Neural crest cell (in vitro differentiated cells): ENCODE measurements at regions not wholly inside any gene's neighbourhood (a gene's known extent, or its start where the extent isn't known, plus 50 kb on each side); places are given as distances from the start of the nearest gene placed in this dataset.

Experiments used
- DNase-seq: peaks from one replicate; pipeline ENCODE4 v3.0.0; 2021; ENCODE audit warnings: low read depth, mixed read lengths, low spot score
- H3K27ac Mint-ChIP-seq: one replicate; pipeline ENCODE4 v1.8.0; 2021; ENCODE audit warnings: mild to moderate bottlenecking, mixed read lengths; ENCODE audit not compliant: unreplicated experiment
- H3K27me3 Mint-ChIP-seq: 2 replicates; pipeline ENCODE4 v1.8.0; 2021; ENCODE audit warnings: low read depth, mild to moderate bottlenecking, mixed read lengths
- H3K36me3 Mint-ChIP-seq: 2 replicates; pipeline ENCODE4 v1.8.0; 2021; ENCODE audit warnings: low read depth, mild to moderate bottlenecking, mixed read lengths
- H3K4me1 Mint-ChIP-seq: 2 replicates; pipeline ENCODE4 v1.8.0; 2021; ENCODE audit warnings: mixed read lengths
- H3K4me3 Mint-ChIP-seq: one replicate; pipeline ENCODE4 v1.8.0; 2021; ENCODE audit warnings: mild to moderate bottlenecking, mixed read lengths
- H3K9me3 Mint-ChIP-seq: 2 replicates; pipeline ENCODE4 v1.8.0; 2021; ENCODE audit warnings: mixed read lengths
- CTCF ChIP-seq: fragments of 200-600 bp; sonication (generic); conservative IDR thresholded peaks from 2 replicates; pipeline ENCODE4 v1.5.0; 2021; ENCODE audit warnings: antibody characterized with exemption, mild to moderate bottlenecking

GRCh38 chr6:84498905-84499304, 265.5 kb downstream of the TBX18 start:
- H3K27ac Mint-ChIP-seq: peak overlapping the region; percentile 3
- no peak for TF ChIP-seq CTCF
- no peak for DNase-seq
- H3K36me3 Mint-ChIP-seq: no peaks in the 10 kb centered on the region
- H3K4me3 Mint-ChIP-seq: no peak overlapping the region
- H3K27me3 Mint-ChIP-seq: no peaks in the 10 kb centered on the region
- peaks cover 8% of the 10 kb centered on the region for H3K9me3 Mint-ChIP-seq
- H3K4me1 Mint-ChIP-seq: no peaks in the 10 kb centered on the region

DNA sequence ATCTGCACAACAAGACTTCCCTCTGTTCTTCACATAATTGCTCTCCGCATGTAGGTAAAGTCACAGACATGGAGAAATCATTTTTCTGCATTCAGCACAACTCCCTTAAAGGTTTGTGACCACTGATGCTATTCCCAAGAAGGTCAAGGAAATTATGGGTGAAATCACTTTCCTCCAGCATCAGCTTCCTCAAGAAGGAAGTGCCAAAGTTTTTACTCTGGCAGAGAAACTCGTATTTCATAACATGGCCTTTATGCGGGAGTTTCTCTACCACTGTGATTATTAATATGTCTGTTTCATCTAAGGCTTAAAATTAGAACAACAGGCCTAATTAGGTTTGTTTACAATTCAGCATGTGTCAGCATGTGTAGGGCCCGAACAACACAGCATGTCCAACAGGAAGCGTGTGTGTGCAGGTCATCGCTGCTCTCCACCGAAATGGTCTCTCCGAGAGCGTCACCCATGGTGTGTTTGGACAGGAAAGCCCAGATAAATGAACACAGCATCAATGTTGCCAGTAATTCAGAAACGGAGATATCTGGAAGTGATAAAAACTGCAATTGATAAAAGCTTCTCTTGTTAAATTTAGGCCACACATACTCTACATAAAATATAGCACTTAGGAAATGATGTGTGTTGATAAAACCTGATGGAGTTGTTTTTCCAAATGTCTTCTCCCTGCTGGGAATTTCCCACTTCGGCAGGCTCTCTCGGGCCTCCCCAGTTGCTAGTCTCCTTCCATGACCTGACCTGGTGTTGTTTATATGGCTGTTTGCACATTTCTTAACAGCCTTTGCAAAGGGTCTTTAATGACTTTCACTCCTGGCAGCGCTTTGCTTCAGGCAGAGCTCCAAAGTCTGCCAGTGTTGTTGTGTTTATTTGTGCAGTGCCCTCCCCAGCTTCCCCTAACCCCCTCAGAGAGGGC, 265.1 kb upstream of the CEP162 start:
- H3K36me3 Mint-ChIP-seq: no peaks in the 10 kb centered on the region
- no peak overlapping the region for H3K27ac Mint-ChIP-seq
- no peaks in the 10 kb centered on the region for H3K4me1 Mint-ChIP-seq
- peaks cover 7% of the 10 kb centered on the region for H3K9me3 Mint-ChIP-seq
- no peak for TF ChIP-seq CTCF
- no peaks in the 10 kb centered on the region for H3K27me3 Mint-ChIP-seq
- DNase-seq: no peak
- no peak overlapping the region for H3K4me3 Mint-ChIP-seq

DNA sequence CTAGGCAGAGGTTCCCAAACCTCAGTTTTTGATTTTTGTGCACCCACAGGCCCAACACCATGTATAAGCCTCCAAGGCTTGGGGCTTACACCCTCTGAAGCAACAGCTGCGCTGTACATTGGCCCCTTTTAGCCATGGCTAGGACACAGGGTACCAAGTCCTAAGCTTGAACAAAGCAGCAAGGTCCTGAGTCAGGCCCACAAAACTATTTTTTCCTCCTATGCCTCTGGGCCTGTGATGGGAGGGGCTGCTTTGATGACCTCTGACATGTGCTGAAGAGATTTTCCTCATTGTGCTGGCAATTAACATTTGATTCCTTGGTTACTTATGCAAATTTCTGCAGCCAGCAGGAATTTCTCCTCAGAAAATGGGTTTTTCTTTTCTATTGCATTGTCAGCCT, 262.2 kb upstream of the CEP162 start:
- H3K9me3 Mint-ChIP-seq: peaks cover 7% of the 10 kb centered on the region

DNA sequence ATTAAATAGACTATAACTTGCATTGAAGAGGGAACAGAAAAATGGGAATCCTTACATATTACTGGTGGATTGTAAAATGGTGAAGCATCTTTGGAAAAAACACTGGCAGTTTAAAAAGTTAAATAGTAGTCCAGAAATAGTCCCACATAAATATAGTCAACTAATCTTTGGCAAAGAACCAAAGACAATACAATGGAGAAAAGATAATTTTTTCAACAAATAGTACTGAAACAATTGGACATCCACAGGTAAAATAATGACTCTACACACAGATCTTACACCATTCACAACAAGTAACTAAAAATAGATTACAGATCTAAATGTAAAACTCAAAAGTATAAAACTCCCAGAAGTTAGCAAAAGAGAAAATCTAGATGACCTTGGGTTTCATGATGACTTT, 259.1 kb upstream of the CEP162 start:
- no peak for DNase-seq
- TF ChIP-seq CTCF: no peak
- Mint-ChIP-seq H3K27ac (no peak overlapping the region), H3K36me3 (no peaks in the 10 kb centered on the region), H3K4me1 (no peaks in the 10 kb centered on the region), H3K4me3 (no peak overlapping the region), H3K9me3 (peaks cover 7% of the 10 kb centered on the region), H3K27me3 (peaks cover 3% of the 10 kb centered on the region)

More for the DNA sequence above, 262.2 kb upstream of the CEP162 start:
- no peaks in the 10 kb centered on the region for H3K4me1 Mint-ChIP-seq
- no peak overlapping the region for H3K27ac Mint-ChIP-seq
- peaks cover 3% of the 10 kb centered on the region for H3K27me3 Mint-ChIP-seq
- DNase-seq: no peak
- TF ChIP-seq CTCF: no peak
- H3K36me3 Mint-ChIP-seq: no peaks in the 10 kb centered on the region
- H3K4me3 Mint-ChIP-seq: no peak overlapping the region

- Mint-ChIP-seq H3K4me1 (no peaks in the 10 kb centered on the region), H3K27me3 (peaks cover 4% of the 10 kb centered on the region), H3K9me3 (no peaks in the 10 kb centered on the region), H3K4me3 (no peak overlapping the region), H3K36me3 (no peaks in the 10 kb centered on the region), H3K27ac (no peak overlapping the region)
- DNase-seq: no peak
- TF ChIP-seq CTCF: no peak
These were observed 241.7 kb upstream of the CEP162 start for GRCh38 chr6:84469144-84469543.
